ENCODE measurements at regions not wholly inside any gene's neighbourhood (a gene's known extent, or its start where the extent isn't known, plus 50 kb on each side); places are given as distances from the start of the nearest gene placed in this dataset.

GRCh38 chr4:129603241-129603931 lies 507.4 kb downstream of the C4orf33 start:
- TF ChIP-seq POLR2A (IDR thresholded peaks at IDR 0.05) = no peak
- TF ChIP-seq, protein P1, sequence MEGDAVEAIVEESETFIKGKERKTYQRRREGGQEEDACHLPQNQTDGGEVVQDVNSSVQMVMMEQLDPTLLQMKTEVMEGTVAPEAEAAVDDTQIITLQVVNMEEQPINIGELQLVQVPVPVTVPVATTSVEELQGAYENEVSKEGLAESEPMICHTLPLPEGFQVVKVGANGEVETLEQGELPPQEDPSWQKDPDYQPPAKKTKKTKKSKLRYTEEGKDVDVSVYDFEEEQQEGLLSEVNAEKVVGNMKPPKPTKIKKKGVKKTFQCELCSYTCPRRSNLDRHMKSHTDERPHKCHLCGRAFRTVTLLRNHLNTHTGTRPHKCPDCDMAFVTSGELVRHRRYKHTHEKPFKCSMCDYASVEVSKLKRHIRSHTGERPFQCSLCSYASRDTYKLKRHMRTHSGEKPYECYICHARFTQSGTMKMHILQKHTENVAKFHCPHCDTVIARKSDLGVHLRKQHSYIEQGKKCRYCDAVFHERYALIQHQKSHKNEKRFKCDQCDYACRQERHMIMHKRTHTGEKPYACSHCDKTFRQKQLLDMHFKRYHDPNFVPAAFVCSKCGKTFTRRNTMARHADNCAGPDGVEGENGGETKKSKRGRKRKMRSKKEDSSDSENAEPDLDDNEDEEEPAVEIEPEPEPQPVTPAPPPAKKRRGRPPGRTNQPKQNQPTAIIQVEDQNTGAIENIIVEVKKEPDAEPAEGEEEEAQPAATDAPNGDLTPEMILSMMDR (IDR thresholded peaks at IDR 0.05) = no peak
